ENCODE measurements at regions not wholly inside any gene's neighbourhood (a gene's known extent, or its start where the extent isn't known, plus 50 kb on each side); places are given as distances from the start of the nearest gene placed in this dataset.

DNA sequence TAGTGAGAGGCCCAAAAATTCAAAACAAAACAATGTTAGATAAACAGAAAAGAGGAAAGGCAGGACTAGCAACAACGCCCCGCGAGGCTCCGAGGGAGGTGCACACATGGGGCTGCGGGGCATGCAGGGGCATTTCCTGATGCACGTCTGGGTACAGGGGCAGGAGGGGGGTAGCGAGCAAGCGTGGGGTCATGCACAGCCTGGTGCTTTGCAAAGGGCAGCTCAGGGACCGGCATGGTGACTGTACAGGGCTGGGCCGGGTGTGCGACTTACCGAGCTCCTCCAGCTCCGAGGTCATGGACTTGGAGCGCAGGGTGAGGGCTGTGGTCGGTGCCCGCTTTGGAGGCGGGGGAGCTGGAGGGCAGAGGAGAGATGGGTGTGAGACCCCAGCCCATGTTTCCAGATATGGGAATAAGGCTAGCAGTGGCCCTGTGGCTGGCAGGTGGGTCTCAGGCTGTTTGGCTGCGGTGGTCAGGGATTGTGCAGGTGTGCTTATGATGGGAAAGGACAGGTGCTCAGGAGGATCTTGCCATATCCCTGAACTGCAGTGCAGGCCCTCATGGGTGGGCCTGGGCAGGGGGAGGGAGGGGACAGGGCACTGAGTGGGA is 103.7 kb downstream of the CTTN start:
- DNase-seq = no peak

DNA sequence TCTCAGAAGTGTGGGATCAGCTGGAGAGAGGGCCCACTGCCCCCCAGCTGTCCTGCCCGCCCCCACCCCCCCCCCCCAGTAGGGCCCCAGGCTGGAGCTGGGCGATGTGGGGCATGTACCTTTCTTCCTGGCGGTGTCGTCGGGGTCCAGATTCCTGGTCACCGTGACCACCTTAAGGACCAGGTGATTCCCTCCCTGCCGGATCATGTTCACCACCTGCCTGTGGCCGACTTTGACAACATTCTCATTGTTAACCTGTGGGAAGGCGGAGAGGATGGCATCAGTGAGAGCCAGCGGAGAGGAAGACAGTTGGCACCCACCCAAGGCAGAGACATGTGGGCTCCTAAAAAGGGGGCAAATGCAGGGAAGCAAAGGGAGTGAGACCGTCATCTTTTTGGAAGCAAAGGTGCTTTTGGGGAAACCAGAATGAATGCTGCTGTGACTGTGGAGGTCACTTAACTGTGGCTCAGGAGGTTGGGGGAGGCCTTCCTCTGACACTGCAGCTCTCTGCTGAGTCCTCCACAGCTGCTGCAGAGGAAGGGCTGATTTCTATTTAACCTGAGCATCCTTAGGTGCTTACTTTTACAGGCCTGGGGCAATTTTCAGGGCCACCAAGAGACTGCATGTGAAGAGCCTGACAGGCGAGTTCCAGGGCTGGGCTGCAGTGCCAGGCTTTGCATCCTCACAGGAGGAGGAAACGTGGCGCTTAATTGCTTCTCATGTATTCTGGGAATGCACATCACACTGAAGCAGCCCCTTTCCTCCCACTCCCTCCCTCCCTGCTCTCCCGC is 104.5 kb downstream of the CTTN start:
- DNase-seq = no peak

DNA sequence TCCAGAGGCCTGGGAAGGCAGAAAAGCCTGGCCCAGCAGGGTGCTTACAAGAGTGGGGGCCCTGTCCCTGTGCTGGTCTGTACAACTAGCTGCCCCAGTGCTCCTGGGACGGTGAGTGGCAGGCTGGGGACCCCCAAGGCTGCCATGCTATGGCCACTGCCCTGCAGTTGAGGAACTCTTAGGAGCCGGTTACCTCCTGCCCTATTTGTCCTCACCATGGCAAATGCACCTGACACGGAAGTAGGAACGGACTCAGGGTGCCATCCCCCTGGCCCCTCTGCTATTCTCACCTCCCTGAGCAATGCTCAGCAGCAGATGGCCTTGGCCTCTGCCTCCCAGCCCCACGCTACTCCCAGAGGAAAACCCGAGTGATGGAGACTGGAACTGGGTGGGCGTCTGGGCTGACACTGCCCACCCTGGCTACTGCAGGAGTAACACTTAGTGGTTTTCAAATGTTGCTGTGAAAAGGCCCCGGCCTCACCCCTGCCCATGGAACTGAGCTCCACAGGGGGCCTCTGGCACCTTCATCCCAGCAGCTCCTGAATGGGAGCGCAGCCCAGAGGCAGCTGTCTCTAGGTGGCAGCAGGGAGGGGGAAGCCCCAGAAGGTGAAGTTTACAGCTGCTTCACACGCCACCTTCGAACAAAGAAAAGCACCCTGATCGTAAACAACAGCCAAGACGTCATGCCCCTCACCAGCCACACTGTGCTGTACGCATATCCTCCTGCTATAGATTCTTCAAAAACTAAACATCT is 105.3 kb downstream of the CTTN start:
- peak; percentile 60 to 69 for DNase-seq

DNA sequence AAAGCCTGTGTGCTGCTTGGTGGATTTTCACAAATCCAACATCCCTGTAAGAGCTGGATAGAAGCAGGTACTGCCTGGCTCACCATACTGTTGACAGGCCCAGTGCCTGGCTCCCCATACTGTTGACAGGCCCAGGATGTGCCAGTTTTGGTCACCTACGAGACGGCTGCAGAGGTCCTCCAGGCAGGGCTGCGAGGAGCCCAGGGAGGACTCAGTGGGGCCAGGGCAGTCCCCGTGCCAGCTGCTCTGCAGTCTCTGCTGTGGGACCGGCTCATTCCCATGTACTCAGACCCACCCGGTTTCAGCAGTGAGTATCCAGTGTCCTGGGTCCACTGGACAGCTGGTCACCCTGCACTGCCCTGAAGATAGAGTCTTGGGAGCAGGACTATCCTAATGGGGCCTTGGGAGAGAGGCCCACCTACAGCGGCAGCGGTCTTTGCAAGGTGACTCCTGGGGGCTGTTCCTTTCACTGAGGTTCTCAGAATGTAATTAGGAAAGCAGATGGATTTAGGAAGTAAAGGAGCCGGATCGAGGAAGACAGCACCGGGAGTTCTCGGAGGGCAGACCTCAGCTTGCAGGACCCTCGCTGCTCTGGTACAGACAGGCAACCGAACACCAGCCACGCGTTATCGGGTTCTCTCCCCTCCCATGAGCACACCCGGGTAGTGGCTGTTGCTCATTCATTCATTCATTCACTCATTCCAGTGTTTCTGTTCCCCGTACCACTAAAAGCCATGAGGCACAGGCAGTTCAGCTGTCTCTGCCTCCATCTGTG is 106.1 kb downstream of the CTTN start:
- DNase-seq = no peak

DNA sequence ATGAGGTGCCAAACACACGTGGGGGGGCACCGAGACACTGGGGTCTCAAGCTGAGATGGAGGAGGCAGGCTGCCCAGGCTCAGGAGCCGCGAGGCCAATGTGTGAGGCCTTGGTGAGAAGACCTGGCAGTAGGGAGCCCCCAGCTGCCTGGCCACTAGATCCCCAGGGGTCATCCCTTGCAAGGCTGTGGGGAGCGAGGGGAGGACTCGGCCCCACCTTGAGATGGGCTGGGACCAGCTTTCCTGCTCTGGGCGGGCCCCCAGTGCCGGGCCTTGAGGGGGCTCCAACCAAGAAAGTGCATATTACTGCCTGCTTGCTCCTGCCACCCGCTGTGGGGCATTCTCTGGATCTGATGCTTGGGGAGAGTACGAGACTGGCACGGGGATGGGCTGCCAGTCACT is 107.0 kb downstream of the CTTN start:
- no peak for DNase-seq

DNA sequence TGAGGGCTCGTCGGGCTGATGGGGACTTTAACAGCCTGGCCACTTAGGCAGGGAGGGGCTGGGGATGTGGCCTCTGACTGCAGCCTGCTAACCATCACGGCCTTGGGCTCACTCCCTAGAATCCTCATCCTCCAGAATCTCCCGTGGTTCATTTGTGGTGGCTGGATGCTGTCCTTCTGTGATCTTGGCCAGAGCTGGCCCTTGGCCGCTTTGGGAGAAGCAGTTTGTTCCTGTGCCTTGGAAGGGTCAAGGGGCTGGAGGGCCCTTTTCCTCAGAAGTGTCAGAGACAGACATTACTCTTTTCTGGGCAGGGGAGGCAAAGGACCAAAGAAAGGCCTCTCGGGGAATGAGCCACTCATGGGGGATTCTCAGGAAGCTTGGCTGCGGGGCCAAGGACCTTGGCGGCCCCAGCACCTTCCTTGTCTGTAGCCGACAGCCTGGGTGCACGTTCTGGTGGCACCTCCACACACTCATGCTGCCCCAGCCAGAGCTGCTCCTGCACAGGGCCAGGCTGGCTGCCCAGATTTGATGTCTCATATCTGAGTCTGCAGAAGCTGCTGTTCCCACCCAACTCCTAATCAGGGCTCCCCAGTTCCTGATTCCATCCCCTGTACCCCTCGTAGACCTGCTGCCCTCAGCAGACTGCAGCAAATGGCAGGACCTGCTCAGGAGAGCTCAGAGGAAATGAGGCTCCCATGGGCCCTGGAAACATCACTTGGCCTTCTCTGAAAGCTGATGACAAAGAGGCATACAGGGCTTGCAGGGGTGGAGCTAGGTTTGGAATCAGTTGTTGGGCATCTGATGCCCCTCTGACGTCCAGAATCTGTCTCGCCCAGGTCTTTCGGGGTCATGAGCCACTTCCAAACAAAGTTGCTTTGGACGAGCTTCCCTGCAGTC is 107.7 kb downstream of the CTTN start:
- DNase-seq = no peak

DNA sequence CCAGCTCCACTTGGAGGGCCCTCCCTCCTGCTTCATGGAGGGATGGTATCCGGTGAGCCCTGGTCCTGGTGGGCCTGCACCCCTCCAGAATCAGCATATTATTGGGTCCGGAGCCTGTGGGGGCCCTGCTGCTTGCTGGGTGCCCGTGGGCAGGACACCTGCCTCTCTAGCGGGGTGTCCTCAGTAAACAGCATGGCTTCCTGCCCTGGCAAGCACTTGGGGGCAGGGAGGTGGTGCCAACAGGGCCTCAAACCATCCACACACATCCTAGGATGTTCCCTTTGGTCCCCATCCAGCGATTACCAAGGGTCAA is 108.3 kb downstream of the CTTN start:
- no peak for DNase-seq

DNA sequence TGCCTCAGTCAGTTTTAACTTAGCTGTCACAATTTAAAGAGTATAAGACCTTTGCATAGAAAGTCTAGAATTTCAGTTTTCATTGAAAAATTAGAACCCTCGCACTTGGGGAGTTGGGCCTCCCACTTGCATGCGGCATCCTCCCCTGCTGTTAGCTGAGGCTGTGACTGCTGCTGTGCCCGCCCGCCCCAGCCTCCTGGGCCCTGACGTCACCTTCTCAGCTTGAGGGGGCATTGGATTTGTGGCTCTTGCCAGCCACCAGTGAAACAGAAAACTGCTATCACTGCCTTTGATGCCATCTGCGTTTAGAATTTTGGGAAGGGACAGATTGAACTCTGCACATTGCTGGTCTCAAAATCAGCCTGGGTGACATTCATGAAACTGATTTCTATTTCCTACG is 108.7 kb downstream of the CTTN start:
- no peak for DNase-seq

DNA sequence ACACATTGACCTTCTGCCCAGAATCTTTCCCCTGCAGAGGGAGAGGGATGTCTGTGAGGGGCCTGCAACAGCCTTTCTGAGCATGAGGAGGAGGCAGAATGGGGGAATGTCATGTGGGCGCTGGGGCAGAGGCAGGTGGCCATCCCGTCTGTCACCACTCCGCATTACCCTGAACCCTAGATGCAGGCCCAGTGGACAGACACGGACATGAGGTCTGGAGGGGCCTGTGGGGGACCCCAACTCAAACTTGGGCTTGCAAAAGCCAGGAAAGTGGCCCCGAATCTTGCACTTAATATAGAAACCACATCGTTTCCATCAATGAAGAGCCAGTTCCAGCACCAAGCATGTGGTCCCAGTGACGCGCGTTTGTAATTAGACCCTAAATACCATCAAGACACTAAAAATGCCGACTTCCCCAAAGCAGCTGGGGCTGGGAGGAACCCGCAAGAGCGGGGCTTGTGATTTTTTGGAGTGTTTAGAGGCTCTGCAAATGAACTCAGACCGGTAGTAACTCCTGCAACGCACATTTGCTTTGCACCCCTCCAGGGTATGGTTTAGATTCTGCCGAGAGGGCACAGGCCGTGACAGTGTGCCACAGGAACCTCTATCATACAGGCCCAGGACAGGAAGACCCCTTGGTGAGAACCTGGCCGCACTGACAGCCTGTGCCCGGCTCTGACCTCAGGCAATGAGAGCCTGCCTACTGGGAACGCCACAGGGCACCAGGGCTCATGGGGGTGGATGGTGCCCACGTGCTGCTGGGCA is 109.3 kb downstream of the CTTN start:
- peak in 1 of 2 experiments; percentile 24 for DNase-seq

DNA sequence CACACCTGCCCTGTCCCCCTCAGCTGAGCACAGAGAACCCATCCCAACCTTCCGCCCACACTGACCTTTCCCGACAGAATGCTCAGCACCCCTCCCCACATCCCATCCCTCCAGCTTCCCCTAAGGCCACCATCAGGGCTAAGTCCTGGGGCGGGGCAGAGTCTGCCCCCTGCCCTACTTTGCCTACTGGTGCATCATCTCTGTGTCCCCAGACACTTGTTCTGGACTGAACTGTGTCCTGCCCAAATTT is 109.8 kb downstream of the CTTN start:
- no peak for DNase-seq

DNA sequence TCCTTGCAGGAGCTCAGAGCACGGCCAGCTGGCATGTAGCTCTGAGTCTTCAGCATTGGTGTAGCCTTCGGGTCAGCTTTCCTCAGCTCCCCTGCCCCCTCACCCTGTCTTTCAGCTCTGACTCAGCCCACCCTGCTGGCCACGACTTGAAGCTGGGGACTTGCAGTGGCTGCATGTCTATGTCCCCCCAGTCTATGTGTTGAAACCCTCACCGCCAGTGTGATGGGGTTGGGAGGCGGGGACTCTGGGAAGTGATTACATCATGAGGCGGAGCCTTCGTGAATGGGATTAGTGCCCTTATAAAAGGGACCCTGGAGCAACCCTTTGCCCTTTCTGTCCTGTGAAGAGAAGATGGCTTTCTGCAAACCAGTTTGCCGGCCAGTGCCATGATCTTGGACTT is 111.1 kb downstream of the CTTN start:
- DNase-seq = no peak

DNA sequence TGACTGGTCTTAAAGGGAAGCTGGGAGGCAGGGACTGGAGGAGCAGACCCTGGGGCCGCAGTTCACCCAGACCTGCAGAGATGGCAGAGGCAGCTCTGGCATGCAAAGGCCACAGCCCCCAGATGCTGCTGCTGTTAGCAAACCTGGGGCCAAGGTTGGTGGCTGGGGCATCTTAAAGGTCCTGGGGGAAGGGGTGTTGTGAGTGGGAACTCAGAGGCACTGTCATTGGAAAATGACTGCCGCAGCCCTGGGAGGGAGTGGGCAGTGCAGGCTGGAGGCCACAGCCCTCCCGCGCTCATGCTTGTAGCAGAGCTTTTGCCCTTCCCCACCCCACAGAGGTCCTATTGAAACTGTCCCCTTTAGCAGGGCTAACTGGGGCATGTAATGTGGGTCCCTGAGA is 111.8 kb downstream of the CTTN start:
- no peak for DNase-seq

DNA sequence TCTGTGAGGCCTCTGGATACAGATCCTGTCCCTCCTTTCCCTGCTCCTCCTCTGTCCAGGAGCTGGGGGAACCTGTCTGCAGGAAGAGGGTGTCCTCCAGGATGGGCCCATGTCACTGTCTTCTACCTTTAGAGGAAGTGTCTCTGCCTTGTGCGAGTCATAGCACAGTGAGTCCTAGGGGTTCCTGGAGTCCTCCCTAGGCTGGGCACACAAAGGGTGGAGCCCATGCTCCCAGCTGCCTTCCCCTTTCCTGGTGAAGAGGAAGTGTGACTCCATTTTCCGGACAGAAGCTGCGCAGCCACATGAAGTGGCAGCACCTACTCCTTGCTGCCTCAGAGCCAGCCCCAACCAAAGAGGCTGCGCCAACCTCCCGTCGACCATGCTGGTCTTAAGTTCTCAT is 112.2 kb downstream of the CTTN start:
- no peak for DNase-seq

DNA sequence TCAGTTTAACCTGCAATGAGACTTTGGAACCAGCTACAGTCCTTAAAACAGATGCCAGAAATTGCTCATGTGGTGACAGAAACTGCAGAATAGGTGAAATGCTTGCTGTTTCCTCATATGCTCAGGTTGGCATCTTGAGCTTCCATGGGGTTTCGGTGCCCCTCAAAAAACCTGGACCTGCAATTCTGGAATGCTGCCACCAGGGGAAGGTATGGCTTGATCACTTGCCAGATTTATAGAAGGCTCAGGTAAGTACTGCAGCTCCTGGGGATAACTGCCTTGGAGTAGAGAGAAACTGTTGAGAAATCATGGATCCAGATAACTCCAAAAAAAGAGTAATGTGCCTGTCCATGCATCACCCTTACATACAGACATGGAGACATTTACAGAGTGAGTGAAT is 113.0 kb downstream of the CTTN start:
- DNase-seq = no peak

DNA sequence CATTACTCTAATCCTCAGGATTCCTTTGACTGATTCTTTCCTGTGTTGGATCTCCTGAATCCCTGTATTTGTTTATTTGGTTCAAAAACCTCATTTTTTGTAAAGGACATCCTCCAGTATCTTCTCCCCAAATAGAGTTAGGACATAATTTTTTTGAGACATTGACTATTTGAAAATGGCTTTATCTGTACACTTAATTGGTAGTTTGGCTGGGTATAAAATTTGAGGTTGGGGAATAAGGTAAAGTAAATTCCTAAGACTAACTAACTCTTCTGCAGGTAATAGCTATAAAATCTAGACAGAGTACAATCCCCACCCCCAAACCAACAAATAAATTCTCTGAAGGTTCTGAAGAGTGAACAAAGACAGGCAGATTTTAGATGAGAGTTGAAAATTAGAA is 114.4 kb downstream of the CTTN start:
- no peak for DNase-seq

DNA sequence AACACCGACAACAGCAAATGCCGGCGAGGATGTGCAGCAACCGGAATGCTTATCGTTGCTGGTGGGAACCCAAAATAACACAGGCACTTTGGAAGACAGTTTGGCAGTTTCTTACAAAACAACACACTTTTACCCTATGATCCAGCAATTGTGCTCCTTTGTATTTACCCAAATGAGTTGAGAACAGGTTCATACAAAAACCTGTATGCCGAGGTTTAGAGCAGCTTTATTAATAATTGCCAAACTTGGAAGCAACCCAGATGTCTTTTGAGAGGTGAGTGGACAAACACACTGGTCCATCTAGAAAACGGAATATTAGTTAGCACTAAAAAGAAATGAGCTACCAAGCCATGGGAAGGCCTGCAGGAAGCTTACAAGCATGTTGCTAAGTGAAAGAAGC is 118.9 kb downstream of the CTTN start:
- DNase-seq = no peak

DNA sequence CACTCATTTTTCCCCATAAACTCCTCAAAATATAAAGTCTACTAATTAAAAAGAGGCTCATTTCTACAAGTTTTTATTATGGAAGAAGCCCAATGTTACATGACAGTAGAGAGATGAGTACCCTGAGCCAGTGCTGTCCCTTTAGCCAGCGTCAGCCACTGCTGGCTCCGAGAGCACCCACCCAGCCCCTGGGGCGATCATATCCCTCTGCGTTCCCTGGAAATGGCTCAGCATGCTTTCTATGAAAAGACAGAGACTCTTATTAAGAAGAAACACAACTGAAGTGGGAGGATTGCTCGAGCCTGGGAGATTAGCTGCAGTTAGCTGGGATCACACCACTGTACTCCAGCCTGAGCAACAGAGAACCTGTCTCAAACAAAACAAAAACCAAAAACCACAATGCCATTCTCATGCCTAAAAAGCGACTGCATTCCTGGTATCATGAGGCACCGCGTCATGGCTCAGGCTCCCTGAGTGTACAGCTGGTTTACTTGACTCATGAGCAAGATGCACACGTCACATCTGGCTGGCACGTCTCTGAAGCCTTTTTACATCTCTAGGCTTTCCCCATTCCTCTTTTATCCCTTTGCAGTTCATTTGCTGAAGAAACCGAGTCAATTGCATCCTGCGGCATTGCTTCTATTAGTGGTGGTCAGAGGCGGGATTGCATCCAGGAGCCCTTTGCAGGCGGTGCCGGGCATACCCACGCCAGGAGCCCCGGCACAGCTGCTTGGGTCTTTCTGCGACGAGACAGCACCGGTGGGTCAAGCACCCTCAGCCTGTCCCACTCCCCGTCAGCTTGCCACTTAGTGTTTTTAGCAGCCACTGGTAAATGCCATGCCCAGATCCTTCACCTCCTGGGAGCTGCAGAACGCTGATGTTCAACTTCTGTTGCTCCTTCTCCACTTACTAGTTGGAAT is 119.9 kb downstream of the CTTN start:
- DNase-seq = no peak

DNA sequence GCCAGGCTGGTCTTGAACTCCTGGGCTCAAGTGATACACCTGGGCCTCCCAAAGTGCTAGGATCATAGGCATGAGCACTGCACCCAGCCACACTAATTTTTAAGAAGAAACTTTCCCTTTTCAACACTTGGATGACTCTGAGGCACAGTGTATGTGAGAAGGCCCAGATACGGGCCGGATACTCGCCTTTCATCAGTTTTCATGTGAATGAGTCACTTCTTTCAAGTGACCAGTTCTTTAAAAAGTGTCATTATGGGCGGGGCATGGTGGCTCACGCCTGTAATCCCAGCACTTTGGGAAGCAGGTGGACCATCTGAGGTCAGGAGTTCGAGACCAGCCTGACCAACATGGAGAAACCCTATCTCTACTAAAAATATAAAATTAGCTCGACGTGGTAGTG is 120.8 kb downstream of the CTTN start:
- DNase-seq = no peak

DNA sequence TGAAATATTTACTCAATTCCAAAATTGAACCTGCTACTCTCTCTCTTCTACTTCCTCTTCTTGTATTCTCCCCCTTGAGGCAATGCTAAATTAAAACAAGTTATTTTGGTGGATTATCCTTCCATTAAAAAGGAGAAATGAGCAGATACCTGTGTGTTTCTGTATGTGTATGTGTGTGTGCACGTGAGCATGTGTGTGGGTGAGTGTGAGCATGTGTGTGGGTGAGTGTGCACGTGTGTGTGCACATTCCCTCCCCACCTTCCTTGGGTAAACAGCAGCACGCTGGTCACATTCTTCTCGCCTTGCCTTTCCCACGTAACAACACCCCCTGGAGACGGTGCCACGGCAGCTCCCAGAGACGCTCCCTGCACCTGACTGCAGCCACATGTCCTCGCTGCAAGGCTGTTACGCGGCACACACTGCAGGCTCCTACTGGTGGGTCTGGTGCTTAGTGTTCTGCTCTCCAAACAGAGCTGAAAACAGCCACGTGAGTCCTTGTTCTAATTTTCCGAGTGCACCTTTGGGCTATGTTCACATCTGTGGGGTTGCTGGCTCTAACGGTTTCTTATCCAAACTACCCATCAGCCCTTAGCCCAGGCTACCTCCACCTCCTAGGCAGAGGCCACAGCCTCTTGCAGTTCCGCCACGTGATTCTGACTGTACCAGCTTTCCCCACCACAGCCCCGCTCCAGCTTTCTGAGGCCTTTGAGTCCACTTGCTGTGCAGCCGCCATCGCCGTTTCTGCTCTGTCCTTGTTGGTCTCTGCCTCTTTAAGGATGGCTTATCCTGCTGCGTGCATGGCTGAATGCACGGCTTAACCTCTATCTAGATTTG is 123.4 kb downstream of the CTTN start:
- no peak for DNase-seq

DNA sequence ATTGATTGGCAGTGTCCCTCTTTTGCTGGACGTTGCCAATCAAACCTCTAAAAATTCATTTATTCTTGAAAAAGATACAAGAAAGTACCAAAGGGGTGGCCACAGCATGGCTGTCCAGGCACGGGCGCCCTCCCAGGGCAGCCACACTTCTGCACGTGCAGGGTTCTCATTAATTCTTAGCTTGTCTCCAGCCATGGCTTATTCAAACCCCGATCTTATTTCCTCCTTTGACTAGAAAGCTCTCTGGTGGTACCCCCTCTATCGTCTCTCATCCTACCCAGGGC is 123.9 kb downstream of the CTTN start:
- no peak for DNase-seq

All from NCI-H524 (cell line).